ENCODE measurements at regions not wholly inside any gene's neighbourhood (a gene's known extent, or its start where the extent isn't known, plus 50 kb on each side); places are given as distances from the start of the nearest gene placed in this dataset.

DNA sequence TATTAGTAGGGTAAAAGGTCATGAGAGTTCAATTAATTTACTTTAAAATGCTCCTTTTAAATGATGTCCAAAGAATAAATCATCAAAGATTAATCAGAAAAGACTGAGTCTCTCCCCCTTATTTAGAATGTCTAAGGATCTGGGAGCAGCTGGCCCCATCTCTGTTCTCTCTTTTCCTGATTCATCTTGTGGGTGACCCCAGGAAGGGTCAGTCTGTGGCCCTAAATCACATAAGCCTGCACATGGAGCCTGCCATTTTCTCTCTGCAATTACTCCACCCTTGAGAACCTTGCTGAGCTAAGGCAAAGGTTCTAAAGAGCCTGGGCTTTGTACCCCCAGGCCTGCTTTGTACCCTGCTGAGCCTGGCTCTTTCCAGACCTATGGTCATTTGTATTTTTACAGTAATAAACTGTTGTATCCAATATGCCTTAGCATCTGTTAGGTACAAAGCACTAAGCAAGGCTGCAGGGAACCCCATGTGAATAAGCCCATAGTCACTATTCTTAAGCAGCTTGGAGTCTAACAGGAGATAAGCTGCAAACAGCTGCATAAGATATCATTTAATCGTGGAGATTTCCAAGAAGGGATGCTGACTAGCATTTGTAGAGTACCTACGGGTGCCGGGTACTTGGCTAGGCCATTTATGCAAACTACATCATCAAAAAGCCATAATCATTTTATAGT is 431.0 kb upstream of the MARCKS start:
- in situ Hi-C loops (cut with HindIII; ENCODE audit: low sequenced_read_pairs): no loop called here

DNA sequence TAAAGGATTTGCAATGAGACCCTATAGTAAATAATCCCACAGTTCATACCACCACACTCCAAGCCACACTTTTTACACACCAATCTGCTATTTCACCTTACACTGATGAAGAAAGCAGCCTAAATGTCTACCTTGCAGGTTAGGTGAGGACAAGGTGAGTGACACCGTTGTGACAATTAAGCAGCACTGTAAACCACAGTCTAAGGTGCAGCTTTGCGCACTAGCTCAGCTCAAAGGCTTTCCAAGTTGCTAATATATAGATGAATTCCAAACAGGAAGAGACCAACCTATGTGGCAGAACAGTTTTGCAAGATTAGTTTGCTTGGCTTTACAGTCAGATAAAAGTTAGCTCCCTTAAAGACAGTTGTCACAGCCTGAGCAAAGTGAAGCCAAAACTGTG is 429.5 kb upstream of the MARCKS start:
- no peak overlapping the region for H3K4me3 ChIP-seq (ENCODE audit: low read depth, low read length)
- in situ Hi-C loops (cut with HindIII; ENCODE audit: low sequenced_read_pairs): no loop called here
- no peak for DNase-seq (ENCODE audit: low read depth, low spot score)
- TF ChIP-seq, protein P1, sequence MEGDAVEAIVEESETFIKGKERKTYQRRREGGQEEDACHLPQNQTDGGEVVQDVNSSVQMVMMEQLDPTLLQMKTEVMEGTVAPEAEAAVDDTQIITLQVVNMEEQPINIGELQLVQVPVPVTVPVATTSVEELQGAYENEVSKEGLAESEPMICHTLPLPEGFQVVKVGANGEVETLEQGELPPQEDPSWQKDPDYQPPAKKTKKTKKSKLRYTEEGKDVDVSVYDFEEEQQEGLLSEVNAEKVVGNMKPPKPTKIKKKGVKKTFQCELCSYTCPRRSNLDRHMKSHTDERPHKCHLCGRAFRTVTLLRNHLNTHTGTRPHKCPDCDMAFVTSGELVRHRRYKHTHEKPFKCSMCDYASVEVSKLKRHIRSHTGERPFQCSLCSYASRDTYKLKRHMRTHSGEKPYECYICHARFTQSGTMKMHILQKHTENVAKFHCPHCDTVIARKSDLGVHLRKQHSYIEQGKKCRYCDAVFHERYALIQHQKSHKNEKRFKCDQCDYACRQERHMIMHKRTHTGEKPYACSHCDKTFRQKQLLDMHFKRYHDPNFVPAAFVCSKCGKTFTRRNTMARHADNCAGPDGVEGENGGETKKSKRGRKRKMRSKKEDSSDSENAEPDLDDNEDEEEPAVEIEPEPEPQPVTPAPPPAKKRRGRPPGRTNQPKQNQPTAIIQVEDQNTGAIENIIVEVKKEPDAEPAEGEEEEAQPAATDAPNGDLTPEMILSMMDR (IDR thresholded peaks at IDR 0.05; ENCODE audit: low read depth, low read length): no peak

More for the DNA sequence above, 431.0 kb upstream of the MARCKS start:
- TF ChIP-seq, protein P1 (IDR thresholded peaks at IDR 0.05; ENCODE audit: low read depth, low read length): no peak
- no peak overlapping the region for H3K4me3 ChIP-seq (ENCODE audit: low read depth, low read length)
- no peak for DNase-seq (ENCODE audit: low read depth, low spot score)

DNA sequence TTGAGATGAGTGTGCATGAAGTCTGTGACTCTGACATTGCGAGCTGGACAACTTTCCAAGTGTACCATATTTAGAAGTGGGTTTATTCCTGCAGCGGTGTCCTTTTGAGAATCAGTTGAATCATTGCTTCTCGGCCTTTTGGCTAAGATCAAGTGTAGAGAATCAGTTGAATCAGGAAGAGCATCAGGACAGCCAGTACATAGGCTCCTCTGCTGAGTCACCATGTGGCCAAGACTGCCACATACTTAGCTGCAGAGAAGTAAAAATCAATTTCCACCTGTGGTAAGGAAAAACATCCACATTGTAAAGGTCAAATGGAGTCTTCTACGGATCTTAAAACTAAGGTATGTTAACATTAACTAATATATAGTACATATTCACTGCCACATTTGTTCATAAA is 428.4 kb upstream of the MARCKS start:
- no peak overlapping the region for H3K4me3 ChIP-seq (ENCODE audit: low read depth, low read length)
- TF ChIP-seq, protein P1 (IDR thresholded peaks at IDR 0.05; ENCODE audit: low read depth, low read length): no peak
- in situ Hi-C loops (cut with HindIII; ENCODE audit: low sequenced_read_pairs): no loop called here
- DNase-seq (ENCODE audit: low read depth, low spot score): no peak

DNA sequence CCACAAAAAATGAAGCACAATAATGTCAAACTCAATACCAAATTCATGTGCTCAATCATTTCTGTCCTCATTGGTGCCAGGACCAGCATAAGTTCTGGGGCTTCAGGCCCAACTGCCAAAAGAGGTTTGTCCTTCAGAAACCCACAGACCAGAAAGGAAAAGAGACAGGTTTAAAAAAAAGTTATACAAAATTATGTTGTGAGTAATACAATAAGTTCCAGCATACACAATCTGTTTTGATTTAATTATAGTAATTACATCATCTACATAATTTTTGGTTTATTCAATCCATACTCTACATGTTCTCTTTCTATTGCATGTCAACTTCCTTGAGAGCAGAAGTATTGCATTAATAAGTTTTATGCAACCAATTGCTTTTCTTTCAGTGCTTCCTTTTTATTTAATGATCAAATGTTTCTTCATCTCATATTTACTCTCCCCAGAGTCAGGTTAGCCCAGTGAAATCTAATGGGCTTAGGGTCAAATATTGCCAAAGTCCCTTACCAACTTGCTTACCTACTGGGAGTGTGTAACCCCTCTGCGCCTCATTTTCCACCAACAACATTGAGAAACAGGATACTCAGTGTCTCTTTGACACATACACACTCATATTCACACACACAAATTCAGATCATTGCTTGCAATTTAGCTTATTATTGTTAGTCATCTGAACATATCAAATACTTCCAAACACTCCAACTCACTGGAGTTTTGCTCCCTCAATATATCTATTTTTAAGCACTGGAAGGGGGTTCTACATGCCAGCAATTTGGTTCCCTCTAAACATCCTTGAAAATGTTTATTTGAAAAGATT is 424.4 kb upstream of the MARCKS start:
- TF ChIP-seq, protein P1 (IDR thresholded peaks at IDR 0.05; ENCODE audit: low read depth, low read length): no peak
- DNase-seq (ENCODE audit: low read depth, low spot score): no peak
- in situ Hi-C loops (cut with HindIII; ENCODE audit: low sequenced_read_pairs): no loop called here
- H3K4me3 ChIP-seq (ENCODE audit: low read depth, low read length): no peak overlapping the region

DNA sequence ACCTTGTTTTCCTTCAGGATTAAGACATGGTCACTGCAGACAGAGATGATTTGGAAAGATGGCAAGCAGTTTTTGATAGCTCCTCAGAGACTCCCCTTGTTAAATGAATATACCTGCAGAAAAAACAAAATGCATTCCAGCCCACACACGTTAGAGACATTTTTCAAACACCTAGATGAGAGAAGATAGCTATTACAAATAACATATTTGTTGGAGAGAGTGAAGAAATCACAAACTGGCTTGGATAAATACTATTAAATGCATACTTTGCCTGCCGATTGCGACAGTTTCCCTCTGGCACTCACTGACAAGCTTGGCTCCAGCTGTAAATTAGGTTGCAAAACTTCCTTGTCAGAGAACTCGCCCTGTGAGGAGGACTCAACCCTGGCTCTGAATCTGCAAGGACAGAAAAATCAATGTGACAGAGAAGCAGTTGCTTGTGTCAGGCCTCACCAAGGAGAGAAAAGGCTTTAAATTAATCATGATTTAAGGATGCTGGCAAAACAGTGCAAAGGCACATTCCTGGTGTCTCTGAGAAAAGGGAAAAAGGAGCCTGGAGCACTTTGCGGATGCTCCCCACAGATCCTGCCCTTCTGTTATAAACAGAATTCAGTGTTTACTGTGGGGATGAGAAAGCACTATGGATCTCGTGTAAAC is 423.7 kb upstream of the MARCKS start:
- in situ Hi-C loops (cut with HindIII; ENCODE audit: low sequenced_read_pairs): no loop called here

DNA sequence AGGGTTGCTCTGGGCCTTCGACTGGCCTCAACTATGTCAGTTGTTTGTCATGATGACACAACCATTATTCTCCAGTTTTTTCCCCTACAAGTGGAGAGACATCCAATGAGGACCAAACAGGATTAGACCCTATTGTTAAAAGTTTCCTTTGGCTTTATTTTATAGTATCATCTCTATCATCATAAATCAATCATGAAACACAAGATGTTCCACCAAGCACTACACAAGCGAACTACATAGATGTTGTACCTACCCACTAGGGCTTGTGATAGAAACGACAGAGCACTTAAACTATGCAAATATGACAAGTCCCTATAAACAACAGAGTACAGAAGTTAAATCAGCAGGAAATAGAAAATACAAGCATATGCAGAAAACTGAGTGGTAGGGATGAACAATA is 422.5 kb upstream of the MARCKS start:
- no peak for DNase-seq (ENCODE audit: low read depth, low spot score)
- in situ Hi-C loops (cut with HindIII; ENCODE audit: low sequenced_read_pairs): no loop called here
- no peak overlapping the region for H3K4me3 ChIP-seq (ENCODE audit: low read depth, low read length)
- TF ChIP-seq, protein P1 (IDR thresholded peaks at IDR 0.05; ENCODE audit: low read depth, low read length): no peak

More for the DNA sequence above, 423.7 kb upstream of the MARCKS start:
- no peak overlapping the region for H3K4me3 ChIP-seq (ENCODE audit: low read depth, low read length)
- TF ChIP-seq, protein P1 (IDR thresholded peaks at IDR 0.05; ENCODE audit: low read depth, low read length): no peak
- DNase-seq (ENCODE audit: low read depth, low spot score): no peak

All from astrocyte of the spinal cord (primary cell).